Stimulated activated naive CD8-positive, alpha-beta T cell treated with anti-CD3 and anti-CD28 coated beads, Interleukin-15, amount 100 ng/mL, for 72 hours (primary cell): ENCODE measurements at regions not wholly inside any gene's neighbourhood (a gene's known extent, or its start where the extent isn't known, plus 50 kb on each side); places are given as distances from the start of the nearest gene placed in this dataset.
"Not testable (repeated sequence)": the region's sequence is repeated elsewhere in the genome, so short reads cannot be mapped to it uniquely, and the experiment has no call there.

Source experiments
- ATAC-seq: fragments of 150-1000 bp; cut with Tn5 transposase; 2 replicates; pipeline ENCODE4 v1.10.0; 2021; ENCODE audit warnings: mild to moderate bottlenecking, moderate library complexity
- DNase-seq, 2 donors: peaks; one replicate each; pipeline ENCODE4 v3.0.0; 2021 to 2022
- H3K27ac Mint-ChIP-seq, 2 donors: one replicate each; pipeline ENCODE4 v1.8.0; 2022; ENCODE audit warnings: mild to moderate bottlenecking in 2 of 2, mixed read lengths in 2 of 2, moderate library complexity in 2 of 2
- H3K27me3 Mint-ChIP-seq: one replicate; pipeline ENCODE4 v1.8.0; 2022; ENCODE audit warnings: mixed read lengths
- H3K4me1 Mint-ChIP-seq: one replicate; pipeline ENCODE4 v1.8.0; 2022; ENCODE audit warnings: mild to moderate bottlenecking, mixed read lengths
- H3K4me3 Mint-ChIP-seq, 2 donors: one replicate each; pipeline ENCODE4 v1.8.0; 2022; ENCODE audit warnings: mild to moderate bottlenecking in 2 of 2, mixed read lengths in 2 of 2, moderate library complexity in 1 of 2
- H3K9me3 Mint-ChIP-seq, 2 donors: one replicate each; pipeline ENCODE4 v1.8.0; 2022; ENCODE audit warnings: mixed read lengths in 2 of 2

- Mint-ChIP-seq H3K27me3 (no peaks in the 10 kb centered on the region), H3K4me3 (no peak overlapping the region), H3K4me1 (peaks cover 21% of the 10 kb centered on the region), H3K27ac (peak overlapping the region in 1 of 2 donors; percentile 72), H3K9me3 (no peaks in the 10 kb centered on the region)
- peak; percentile 7 for ATAC-seq
- no peak for DNase-seq
Observed at GRCh38 chr17:68763562-68763961, 162.4 kb upstream of the FAM20A start.

DNA sequence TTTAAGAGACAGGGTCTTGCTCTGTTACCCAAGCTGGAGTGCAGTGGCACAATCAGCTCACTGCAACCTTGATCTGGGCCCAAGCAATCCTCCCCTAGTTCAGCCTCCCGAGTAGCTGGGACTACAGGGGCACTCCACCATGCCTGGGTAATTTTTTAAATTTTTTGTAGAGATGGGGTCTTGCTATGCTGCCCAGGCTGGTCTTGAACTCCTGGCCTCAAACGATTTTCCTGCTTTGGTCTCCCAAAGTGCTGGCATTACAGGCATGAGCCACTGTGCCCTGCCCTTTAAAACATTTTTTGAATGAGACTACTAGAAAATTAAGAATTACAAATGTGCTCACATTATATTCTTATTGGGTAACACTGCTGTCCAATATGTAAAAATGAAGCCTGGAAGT is 161.7 kb upstream of the FAM20A start:
- no peaks in the 10 kb centered on the region for H3K9me3 Mint-ChIP-seq
- ATAC-seq (no peak), DNase-seq (no peak)
- no peak overlapping the region for H3K4me3 Mint-ChIP-seq
- H3K27me3 Mint-ChIP-seq = no peaks in the 10 kb centered on the region
- H3K4me1 Mint-ChIP-seq = peaks cover 21% of the 10 kb centered on the region
- H3K27ac Mint-ChIP-seq = no peak overlapping the region

DNA sequence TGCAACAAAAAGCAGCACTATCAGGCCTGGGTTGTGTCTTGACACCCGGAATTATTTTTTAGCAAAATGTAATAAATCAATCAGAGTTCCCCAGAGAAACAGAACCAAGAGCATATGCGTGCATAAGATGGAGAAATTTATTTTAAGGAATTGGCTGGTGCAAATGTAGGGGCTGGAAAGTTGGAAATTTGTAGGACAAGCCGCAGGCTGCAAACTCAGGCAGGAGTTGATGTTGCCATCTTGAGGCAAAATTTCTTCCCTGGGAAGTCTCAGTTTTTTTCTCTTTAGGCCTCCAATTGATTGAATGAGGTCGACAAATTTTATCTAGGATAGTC is 158.9 kb upstream of the FAM20A start:
- H3K4me1 Mint-ChIP-seq = peaks cover 21% of the 10 kb centered on the region
- ATAC-seq = no peak
- no peaks in the 10 kb centered on the region for H3K27me3 Mint-ChIP-seq
- no peak overlapping the region for H3K27ac Mint-ChIP-seq
- no peaks in the 10 kb centered on the region for H3K9me3 Mint-ChIP-seq
- DNase-seq = no peak
- peak overlapping the region in 1 of 2 donors; percentile 55 for H3K4me3 Mint-ChIP-seq

- H3K4me3 Mint-ChIP-seq = peak overlapping the region; percentile 55 to 66
- peak; percentile 93 for ATAC-seq
- DNase-seq = peak; percentile 55 to 71
- H3K9me3 Mint-ChIP-seq = no peaks in the 10 kb centered on the region
- no peaks in the 10 kb centered on the region for H3K27me3 Mint-ChIP-seq
- peaks cover 21% of the 10 kb centered on the region for H3K4me1 Mint-ChIP-seq
- H3K27ac Mint-ChIP-seq = peak overlapping the region in 1 of 2 donors; percentile 9
Observed at GRCh38 chr17:68759343-68760140, 158.4 kb upstream of the FAM20A start.

- no peak for DNase-seq
- ATAC-seq = no peak
- Mint-ChIP-seq H3K4me1 (peaks cover 18% of the 10 kb centered on the region), H3K9me3 (no peaks in the 10 kb centered on the region), H3K27ac (no peak overlapping the region), H3K4me3 (no peak overlapping the region), H3K27me3 (no peaks in the 10 kb centered on the region)
Observed at GRCh38 chr17:68759002-68759342, 157.8 kb upstream of the FAM20A start.

GRCh38 chr17:68757866-68758757 is 156.9 kb upstream of the FAM20A start:
- H3K9me3 Mint-ChIP-seq, ATAC-seq, H3K4me3 Mint-ChIP-seq, H3K27me3 Mint-ChIP-seq, DNase-seq: not testable (repeated sequence)
- H3K27ac Mint-ChIP-seq = peak overlapping the region in 1 of 2 donors; percentile 44
- H3K4me1 Mint-ChIP-seq = peaks cover 11% of the 10 kb centered on the region

GRCh38 chr17:68753985-68754769 is 153.0 kb upstream of the FAM20A start:
- Mint-ChIP-seq H3K27ac (no peak overlapping the region), H3K9me3 (no peaks in the 10 kb centered on the region), H3K4me1 (peaks cover under 1% of the 10 kb centered on the region), H3K4me3 (no peak overlapping the region), H3K27me3 (no peaks in the 10 kb centered on the region)
- no peak for DNase-seq
- ATAC-seq = no peak

- no peak for ATAC-seq
- no peak for DNase-seq
- Mint-ChIP-seq H3K4me1 (no peaks in the 10 kb centered on the region), H3K4me3 (no peak overlapping the region), H3K9me3 (no peaks in the 10 kb centered on the region), H3K27ac (no peak overlapping the region), H3K27me3 (no peaks in the 10 kb centered on the region)
Observed at GRCh38 chr17:68750208-68750562, 149.0 kb upstream of the FAM20A start.

DNA sequence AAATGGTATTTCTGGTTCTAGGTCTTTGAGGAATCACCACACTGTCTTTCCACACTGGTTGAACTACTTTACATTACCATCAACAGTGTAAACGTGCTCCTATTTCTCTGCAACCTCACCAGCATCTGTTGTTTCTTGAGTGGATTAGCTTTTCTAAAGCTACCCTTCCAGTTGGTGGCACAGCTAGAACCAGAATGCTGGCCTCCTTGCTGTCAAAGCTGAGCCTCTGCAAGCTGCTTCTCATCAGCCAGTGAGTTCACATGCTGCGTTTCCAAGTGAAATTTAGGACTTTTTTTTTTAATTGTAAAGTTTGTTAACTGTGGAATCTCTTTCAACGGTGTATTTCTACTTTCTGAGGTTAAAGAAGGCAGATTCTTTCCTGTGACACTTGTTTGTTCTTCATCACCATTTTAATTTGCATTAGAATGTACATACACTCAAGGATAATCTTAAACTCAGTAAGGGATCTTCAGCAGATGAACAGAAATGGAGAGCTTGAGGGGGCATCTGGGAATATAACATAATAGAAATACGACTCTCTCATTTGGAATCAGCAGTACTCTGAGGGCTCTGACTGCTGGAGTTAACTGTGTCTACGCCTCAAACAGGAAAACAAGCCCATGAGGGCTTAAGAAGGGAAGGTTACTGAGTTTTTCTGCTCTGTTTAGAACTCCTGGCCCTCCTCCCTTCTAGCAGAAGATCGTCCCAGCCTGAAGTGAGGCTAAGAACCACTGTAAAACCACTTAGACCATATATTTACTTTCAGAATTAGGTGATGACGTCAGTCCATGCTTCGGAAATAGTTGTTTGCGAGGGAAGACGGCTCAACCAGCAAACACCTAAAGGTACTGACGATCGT is 148.4 kb upstream of the FAM20A start:
- DNase-seq = no peak
- H3K4me3 Mint-ChIP-seq = no peak overlapping the region
- ATAC-seq = no peak
- no peaks in the 10 kb centered on the region for H3K4me1 Mint-ChIP-seq
- no peaks in the 10 kb centered on the region for H3K9me3 Mint-ChIP-seq
- no peaks in the 10 kb centered on the region for H3K27me3 Mint-ChIP-seq
- H3K27ac Mint-ChIP-seq = no peak overlapping the region

DNA sequence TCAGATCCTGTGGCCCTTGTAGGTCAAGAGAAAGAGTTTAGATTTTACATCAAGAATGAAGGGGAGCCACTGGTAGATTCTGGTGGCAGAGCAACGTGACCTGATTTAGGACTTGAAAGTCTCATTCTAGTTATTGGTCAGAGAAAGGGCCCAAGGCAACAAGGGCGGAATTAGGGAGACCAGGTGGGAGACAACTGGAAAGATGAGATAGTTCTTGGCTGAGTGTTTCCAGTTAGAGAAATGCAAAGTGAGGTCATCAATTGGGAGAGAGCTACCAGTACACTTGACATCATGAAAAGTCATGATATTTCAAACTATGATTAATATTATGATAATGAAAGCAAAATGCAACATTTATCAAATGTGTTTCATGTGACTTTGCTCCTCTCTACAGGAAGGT is 147.2 kb upstream of the FAM20A start:
- H3K4me3 Mint-ChIP-seq = no peak overlapping the region
- no peaks in the 10 kb centered on the region for H3K9me3 Mint-ChIP-seq
- ATAC-seq = no peak
- no peaks in the 10 kb centered on the region for H3K27me3 Mint-ChIP-seq
- DNase-seq = no peak
- H3K27ac Mint-ChIP-seq = no peak overlapping the region
- no peaks in the 10 kb centered on the region for H3K4me1 Mint-ChIP-seq

GRCh38 chr17:68740555-68741447 is 139.6 kb upstream of the FAM20A start:
- DNase-seq (no peak), ATAC-seq (no peak)
- no peaks in the 10 kb centered on the region for H3K4me1 Mint-ChIP-seq
- no peak overlapping the region for H3K27ac Mint-ChIP-seq
- H3K4me3 Mint-ChIP-seq = no peak overlapping the region
- no peaks in the 10 kb centered on the region for H3K9me3 Mint-ChIP-seq
- H3K27me3 Mint-ChIP-seq = peaks cover 19% of the 10 kb centered on the region

DNA sequence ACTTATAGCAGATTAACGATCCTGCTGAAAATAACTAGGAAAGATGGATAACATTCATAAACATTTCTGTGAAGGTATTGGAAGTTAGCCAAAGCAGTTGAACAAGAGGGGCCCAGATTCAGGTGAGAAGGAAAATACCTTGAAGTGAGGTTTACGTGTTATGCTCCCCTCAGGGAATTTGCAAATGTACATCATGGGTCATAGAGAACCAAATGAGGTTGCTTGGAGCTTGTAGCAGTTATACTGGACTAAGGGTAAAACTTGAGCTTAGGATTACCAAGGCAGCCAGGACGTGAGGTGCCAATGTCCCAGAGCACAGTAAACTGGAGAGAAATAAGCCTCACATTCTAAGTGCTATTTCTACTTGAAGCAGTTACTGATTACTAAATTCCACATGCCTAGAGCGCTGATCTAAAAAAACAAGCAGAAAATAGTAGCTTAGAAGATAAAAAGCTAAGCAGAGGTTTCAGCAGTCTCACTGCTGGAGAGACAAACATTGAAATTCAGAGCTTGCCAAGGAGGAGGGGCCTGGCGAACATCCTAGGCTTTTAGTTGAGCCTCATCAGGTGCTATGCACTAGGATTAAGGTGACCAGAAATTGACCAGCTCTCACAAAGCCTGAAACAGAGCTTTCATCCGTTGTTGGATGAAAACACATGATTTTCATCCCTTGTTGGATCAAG is 136.7 kb upstream of the FAM20A start:
- no peak for DNase-seq
- Mint-ChIP-seq H3K27me3 (peaks cover 19% of the 10 kb centered on the region), H3K4me3 (no peak overlapping the region), H3K27ac (no peak overlapping the region), H3K4me1 (no peaks in the 10 kb centered on the region), H3K9me3 (no peaks in the 10 kb centered on the region)
- ATAC-seq = no peak

DNA sequence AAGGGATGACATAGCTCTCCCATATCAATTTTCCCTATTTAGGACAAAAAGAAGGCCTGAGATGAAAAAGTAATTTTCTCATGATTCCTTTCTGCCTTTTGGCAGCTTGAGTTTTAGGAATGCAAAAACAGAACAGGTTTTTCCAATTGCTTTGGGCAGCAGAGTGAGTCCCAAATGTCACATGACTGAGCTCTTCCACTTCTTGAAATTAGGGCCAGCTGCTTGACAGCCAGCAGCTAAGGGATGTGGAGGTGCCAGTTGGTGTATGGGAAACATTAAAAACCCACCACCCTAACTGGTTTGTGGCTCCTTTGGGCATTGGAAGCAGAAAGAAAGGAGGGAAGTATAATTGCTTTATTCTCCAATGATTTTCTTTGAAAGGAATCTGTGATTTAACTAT is 133.8 kb upstream of the FAM20A start:
- no peak overlapping the region for H3K27ac Mint-ChIP-seq

More for the DNA sequence above, 133.8 kb upstream of the FAM20A start:
- no peaks in the 10 kb centered on the region for H3K4me1 Mint-ChIP-seq
- no peak overlapping the region for H3K4me3 Mint-ChIP-seq
- H3K27me3 Mint-ChIP-seq = no peaks in the 10 kb centered on the region
- no peaks in the 10 kb centered on the region for H3K9me3 Mint-ChIP-seq
- ATAC-seq = no peak
- no peak for DNase-seq
